ENCODE measurements at regions not wholly inside any gene's neighbourhood (a gene's known extent, or its start where the extent isn't known, plus 50 kb on each side); places are given as distances from the start of the nearest gene placed in this dataset.

- TF ChIP-seq POLR2A (IDR thresholded peaks at IDR 0.05; ENCODE audit: low read length) (no peak), GATA1 (IDR thresholded peaks at IDR 0.05; ENCODE audit: low read depth, low read length) (no peak)
Observed at GRCh38 chr5:125190232-125191087, 444.0 kb upstream of the ZNF608 start.

Measured in erythroblast (primary cell).